Stimulated activated CD4-positive, alpha-beta T cell treated with anti-CD3 and anti-CD28 coated beads, Interleukin-1b, Interleukin-23, amount 100 ng/mL, for 24 hours (primary cell): ENCODE measurements at regions not wholly inside any gene's neighbourhood (a gene's known extent, or its start where the extent isn't known, plus 50 kb on each side); places are given as distances from the start of the nearest gene placed in this dataset.

Experiments
- DNase-seq, 4 experiments: peaks; one replicate each; pipeline ENCODE4 v3.0.0-alpha.2; 2020; ENCODE audit warnings: low read depth in 4 of 4, low spot score in 1 of 4

GRCh38 chr12:124633365-124634362 is 66.3 kb upstream of the NCOR2 start:
- DNase-seq, result no peak

DNA sequence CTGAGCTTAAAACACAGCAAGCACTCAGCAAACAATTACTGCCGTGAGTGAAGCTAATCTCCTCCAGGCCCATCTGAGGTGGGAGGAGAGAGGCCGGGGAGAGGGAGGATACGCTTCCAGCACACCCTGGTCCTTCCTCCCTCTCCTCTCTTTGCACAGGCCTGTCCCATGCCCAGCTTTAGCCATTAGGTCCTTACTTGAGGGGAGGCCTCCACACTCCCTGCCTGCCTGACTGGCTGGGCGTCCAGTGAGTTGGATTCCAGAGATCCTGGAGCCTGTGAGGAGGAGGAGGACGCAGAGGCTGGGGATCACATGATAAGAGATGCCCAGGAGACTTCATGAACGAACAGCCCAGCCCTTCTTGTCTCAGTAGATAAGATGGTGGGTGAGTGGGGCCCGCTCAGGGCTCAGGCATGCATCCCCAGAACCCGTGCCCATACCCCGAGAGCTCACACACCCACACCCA is 65.1 kb upstream of the NCOR2 start:
- DNase-seq, result no peak

- DNase-seq, result no peak
Observed at GRCh38 chr12:124631681-124632256, 64.4 kb upstream of the NCOR2 start.

- DNase-seq, result no peak
Observed at GRCh38 chr12:124630791-124631313, 63.4 kb upstream of the NCOR2 start.

- DNase-seq, result no peak
Observed at GRCh38 chr12:124629789-124630480, 62.5 kb upstream of the NCOR2 start.

DNA sequence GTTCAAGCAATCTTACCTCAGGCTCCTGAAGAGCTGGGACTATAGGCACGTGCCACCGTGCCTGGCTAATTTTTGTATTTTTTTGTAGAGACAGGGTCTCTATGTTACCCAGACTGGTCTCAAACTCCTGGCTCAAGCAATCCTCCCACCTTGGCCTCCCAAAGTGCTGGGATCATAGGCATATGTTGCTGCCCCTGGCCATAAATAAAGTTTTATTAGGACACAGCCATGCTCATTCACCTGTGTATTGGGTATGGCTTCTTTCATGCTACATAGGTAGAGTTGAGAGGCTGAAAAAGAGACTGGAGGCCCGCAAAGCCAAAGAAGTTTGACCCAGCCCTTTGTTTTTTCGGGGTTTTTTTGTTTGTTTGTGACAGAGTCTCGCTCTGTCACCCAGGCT is 61.7 kb upstream of the NCOR2 start:
- DNase-seq, result no peak

DNA sequence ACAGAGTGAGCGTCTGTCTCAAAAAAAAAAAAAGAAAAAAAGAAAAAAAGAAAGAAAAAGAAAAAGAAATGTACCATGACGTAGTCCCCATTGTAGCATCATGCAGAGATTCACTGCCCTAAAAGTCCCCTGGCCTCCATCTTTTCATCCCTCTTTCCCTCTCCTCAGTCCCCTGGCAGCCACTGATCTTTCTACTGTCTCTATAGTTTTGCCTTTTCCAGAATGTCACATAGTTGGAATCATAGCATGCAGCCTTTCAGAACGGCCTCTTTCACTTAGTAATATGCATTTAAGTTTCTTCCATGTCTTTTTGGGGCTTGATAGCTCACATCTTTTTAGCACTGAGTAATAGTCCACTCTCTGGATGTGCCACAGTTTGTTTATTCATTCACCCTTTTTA is 60.5 kb upstream of the NCOR2 start:
- DNase-seq, result no peak

DNA sequence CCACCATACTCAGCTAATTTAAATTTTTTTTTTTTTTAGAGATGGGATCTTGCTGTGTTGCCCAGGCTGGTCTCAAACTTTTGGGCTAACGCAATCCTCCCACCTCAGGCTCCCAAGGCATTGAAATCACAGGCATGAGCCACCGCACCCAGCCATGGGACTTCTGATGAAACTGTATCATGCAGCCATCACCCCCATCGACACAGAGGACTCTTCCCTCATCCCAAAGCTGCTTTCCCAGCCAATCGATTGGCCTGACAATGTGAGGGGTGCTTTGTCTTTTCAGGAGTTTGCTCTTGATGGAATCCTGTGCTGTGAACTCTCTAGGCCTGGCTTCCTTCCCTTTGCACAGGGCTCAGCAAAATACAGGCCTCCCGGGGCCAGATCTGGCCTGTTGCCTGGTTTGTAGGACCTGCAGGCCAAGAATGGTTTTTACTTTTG is 59.6 kb upstream of the NCOR2 start:
- DNase-seq, result no peak

DNA sequence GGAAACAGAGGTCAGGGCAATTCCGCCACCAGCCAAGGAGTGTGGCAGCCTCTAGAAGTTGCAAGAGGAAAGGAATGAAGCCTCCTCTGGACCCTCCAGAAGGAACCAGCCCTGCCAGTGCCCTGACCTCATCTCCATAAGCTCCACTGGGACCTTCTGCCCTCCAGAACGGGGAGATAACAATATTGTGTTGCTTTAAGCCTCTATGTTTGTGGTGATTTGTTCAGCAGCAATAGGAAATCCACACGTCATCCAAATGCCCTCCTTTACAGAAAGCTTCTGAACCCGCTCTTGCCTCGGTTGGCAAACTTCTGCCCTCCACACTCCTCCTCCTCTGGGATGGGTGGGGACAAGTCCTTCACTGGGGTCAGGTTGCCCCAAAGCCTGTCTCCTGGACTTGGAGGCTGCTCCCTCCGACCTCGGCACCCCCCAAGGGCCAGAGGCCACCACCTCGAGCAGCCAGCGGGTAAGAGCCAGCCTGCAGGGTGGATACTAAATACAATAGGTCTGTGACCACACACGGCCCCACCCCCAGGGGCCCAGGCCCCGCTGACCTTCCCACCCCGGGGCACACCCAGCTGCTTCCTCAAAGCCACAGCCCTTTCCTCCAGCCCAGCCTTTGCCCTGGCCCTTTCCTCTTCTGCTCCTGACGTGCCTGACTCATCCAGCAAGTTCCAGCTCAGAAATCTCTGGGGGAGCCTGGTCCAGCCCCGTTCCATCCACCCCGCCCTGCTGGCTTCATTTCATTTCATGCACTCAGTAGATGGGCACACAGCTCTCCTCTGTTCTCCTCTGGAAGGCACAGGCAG is 58.7 kb upstream of the NCOR2 start:
- DNase-seq, result no peak

DNA sequence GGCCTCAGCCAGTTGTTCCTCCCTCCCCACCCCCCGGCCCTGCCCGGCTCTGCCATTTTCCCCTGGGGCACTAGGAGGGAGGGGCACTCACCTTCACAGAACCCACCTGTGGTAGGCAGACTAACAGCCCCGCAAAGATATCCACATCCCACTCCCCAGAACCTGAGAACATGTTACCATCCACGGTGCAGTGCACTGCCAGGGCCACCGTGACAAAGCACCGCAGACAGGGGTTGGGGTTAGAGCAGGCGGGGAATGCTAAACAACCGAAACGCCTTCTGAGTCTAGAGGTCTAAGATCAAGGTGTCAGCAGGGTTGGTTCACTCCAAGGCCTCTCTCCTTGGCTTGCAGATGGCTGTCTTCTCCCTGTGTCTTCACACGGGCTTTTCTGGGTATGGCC is 57.4 kb upstream of the NCOR2 start:
- DNase-seq, result no peak

- DNase-seq, result no peak
Observed at GRCh38 chr12:124623344-124624035, 56.1 kb upstream of the NCOR2 start.

- no peak for DNase-seq
Observed at GRCh38 chr12:124622764-124623163, 55.4 kb upstream of the NCOR2 start.

DNA sequence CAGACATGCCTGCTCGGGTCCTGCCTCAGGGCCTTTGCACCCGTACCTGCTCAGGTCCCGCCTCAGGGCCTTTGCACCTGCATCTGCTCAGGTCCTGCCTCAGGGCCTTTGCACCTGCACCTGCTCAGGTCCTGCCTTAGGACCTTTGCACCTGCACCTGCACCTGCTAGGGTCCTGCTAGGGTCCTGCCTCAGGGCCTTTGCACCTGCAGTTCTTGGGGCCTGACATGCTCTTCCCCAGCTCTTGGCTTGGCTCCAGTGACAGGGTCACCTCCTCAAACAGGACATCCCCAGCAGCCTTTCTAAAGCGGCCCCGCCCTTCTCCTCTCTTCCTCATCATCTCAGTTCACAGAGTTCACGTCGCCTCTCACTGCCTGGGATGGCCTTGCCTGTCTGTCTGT is 54.9 kb upstream of the NCOR2 start:
- no peak for DNase-seq

DNA sequence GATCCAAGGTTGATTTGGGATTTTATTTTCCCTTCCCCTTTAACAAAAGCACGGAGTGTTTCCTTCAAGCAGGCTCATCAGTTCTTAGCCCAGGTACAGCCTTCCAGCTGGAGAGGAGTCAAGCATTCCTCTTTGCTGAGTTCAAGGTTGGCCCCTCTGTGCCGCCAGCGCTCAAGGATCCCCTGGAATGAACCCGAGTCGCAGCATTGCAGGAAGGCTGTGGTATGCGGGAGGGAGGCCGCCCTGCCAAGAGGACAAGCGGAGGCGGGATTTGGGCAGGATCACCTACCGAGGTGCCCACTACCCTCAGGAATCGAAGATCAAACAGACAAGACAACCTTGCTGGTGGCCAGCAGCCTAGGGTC is 53.9 kb upstream of the NCOR2 start:
- no peak for DNase-seq

DNA sequence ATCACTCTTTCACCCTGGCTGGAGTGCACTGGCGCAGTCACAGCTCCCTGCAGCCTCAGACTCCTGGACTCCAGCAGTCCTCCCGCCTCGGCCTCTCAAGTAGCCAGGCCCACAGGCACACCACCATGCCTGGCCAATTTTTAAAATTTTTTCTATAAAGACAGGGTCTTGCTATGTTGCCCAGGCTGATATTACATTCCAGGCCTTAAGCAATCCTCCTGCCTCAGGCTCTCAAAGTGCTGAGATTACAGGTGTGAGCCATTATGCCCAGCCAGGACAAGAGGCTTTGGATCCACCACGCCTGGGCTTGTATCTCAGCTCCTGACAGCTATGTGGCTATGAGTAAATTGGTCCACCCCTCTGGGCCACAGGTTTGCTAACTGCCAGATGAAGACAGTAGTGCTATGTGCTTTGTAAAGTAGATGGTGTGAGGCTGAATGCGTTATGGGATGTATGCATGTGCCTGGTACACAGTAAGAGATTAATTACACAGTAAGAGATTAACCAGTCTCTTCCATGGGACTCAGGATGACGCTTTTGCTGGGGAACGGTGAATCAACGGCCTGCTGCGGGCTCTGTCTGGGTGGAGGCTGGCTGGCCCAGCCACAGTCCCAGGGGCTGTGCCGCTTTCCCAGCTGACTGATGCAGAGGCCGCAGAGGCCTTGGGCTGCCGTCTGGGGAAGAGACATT is 53.3 kb upstream of the NCOR2 start:
- DNase-seq, result no peak

DNA sequence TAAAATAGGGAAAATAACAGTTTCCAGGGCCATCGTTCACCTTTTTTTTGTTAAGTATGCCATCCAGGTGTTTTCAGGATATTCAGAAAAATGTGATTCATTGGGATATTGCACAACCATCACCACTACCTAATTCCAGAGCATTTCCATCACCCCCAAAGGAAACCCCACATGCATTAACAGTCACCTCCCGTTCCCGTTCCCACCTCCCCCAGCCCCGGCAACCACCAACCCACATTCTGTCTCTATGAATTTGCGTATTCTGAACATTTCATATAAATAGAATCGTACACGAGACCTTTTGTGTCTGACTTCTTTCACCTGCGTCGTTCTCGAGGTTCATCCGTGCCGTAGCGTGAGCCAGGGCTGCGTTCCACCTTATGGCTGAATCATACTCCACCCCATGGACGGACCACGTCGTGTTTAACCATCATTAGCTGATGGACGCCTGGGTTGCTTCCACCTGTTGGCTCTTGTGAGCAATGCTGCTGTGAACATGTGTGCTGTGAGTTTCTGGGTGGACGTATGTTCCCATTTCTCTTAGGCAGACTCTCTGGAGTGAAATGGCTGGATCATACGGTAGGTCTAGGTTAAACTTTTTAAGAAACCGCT is 51.0 kb upstream of the NCOR2 start:
- DNase-seq, result no peak

- no peak for DNase-seq
Observed at GRCh38 chr12:124617615-124618014, 50.2 kb upstream of the NCOR2 start.
